ENCODE measurements at regions not wholly inside any gene's neighbourhood (a gene's known extent, or its start where the extent isn't known, plus 50 kb on each side); places are given as distances from the start of the nearest gene placed in this dataset.

DNA sequence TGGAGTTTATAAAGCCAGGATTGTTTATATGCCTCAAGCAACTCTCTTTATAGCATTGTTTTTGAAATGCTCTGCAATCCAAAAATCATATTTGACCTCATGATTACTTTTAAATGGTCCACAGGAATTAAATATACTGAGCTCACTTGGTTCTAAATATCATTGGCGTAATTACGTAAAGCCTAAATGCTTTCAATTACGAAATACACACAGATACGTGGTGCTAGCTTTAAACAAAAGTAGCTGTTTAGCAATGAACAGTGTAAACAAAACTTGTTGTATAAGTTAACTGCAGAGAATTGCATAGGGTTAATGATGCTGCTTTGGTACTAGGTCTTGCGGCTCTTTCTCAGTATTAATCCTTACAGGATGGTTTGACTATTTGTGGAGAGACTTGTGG lies 346.6 kb downstream of the COG6 start:
- DNase-seq (ENCODE audit: low spot score): no peak
- Mint-ChIP-seq H3K4me3 (no peak overlapping the region), H3K27me3 (ENCODE audit: insufficient read depth, low read depth, poor library complexity) (peaks cover 2% of the 10 kb centered on the region), H3K4me1 (no peaks in the 10 kb centered on the region), H3K36me3 (ENCODE audit: low read depth) (no peaks in the 10 kb centered on the region), H3K27ac (no peak overlapping the region), H3K9me3 (no peaks in the 10 kb centered on the region)
- Histone ChIP-seq H3K79me2 (replicated peaks; ENCODE audit: insufficient read depth) (no peaks in the 10 kb centered on the region), H3F3A (replicated peaks; ENCODE audit: low read depth) (no peaks in the 10 kb centered on the region), H3K4me3 (no peak overlapping the region), H3K36me3 (ENCODE audit: insufficient read depth) (no peaks in the 10 kb centered on the region), H2AFZ (no peak overlapping the region), H3K4me1 (ENCODE audit: insufficient read depth) (no peaks in the 10 kb centered on the region), H3K4me2 (no peak overlapping the region), H3K27me3 (ENCODE audit: insufficient read depth) (no peaks in the 10 kb centered on the region), H3K27ac (ENCODE audit: low read depth) (no peak overlapping the region), H3K9me2 (ENCODE audit: insufficient read depth) (no peaks in the 10 kb centered on the region), H4K20me1 (replicated peaks; ENCODE audit: insufficient read depth) (no peaks in the 10 kb centered on the region)
- TF ChIP-seq, protein P1, sequence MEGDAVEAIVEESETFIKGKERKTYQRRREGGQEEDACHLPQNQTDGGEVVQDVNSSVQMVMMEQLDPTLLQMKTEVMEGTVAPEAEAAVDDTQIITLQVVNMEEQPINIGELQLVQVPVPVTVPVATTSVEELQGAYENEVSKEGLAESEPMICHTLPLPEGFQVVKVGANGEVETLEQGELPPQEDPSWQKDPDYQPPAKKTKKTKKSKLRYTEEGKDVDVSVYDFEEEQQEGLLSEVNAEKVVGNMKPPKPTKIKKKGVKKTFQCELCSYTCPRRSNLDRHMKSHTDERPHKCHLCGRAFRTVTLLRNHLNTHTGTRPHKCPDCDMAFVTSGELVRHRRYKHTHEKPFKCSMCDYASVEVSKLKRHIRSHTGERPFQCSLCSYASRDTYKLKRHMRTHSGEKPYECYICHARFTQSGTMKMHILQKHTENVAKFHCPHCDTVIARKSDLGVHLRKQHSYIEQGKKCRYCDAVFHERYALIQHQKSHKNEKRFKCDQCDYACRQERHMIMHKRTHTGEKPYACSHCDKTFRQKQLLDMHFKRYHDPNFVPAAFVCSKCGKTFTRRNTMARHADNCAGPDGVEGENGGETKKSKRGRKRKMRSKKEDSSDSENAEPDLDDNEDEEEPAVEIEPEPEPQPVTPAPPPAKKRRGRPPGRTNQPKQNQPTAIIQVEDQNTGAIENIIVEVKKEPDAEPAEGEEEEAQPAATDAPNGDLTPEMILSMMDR (conservative IDR thresholded peaks at IDR 0.05; ENCODE audit: low read depth in 2 of 2): no peak
- TF ChIP-seq CREB1 (CRISPR knock-in tag; IDR thresholded peaks at IDR 0.05; ENCODE audit: low read depth): no peak
- no peak for TF ChIP-seq JUNB (IDR thresholded peaks at IDR 0.05; ENCODE audit: unreplicated experiment)
- no peak for TF ChIP-seq ZNF114 (CRISPR knock-in tag; IDR thresholded peaks at IDR 0.05)
- no peak for TF ChIP-seq STAT1 (IDR thresholded peaks at IDR 0.05; ENCODE audit: unreplicated experiment)
- ATAC-seq: no peak

DNA sequence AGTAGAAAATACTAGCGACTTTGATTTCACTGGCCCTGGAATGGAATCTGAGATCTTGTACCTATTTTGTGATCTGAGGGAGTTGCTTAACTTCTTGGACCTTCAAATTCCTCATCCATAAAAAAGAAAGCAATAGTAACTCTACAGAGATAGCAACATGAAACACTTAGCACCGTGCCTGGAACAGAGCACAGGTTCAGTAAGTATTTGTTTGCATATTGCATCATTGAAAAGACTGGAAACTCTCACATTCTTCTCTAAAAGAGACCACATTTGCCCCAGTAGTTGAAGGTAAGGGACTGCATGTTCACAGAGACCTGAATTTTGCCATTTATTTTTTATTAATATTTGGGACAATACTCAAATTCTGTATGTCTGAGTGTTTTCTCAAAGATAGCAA lies 358.1 kb downstream of the COG6 start:
- ATAC-seq (no peak), DNase-seq (ENCODE audit: low spot score) (no peak)
- no peaks in the 10 kb centered on the region for H3K9me3 Mint-ChIP-seq
- Histone ChIP-seq H4K20me1 (replicated peaks; ENCODE audit: insufficient read depth) (no peaks in the 10 kb centered on the region), H3K36me3 (ENCODE audit: insufficient read depth) (no peaks in the 10 kb centered on the region), H3K4me3 (no peak overlapping the region), H3K9me2 (ENCODE audit: insufficient read depth) (no peaks in the 10 kb centered on the region), H3K27ac (ENCODE audit: low read depth) (no peak overlapping the region), H3K4me1 (ENCODE audit: insufficient read depth) (no peaks in the 10 kb centered on the region), H3K79me2 (replicated peaks; ENCODE audit: insufficient read depth) (no peaks in the 10 kb centered on the region), H2AFZ (no peak overlapping the region), H3K4me2 (no peak overlapping the region), H3F3A (replicated peaks; ENCODE audit: low read depth) (no peaks in the 10 kb centered on the region), H3K27me3 (ENCODE audit: insufficient read depth) (no peaks in the 10 kb centered on the region)
- no peak overlapping the region for H3K4me3 Mint-ChIP-seq
- H3K36me3 Mint-ChIP-seq (ENCODE audit: low read depth): no peaks in the 10 kb centered on the region
- peaks cover 7% of the 10 kb centered on the region for H3K4me1 Mint-ChIP-seq
- H3K27me3 Mint-ChIP-seq (ENCODE audit: insufficient read depth, low read depth, poor library complexity): peaks cover 5% of the 10 kb centered on the region
- H3K27ac Mint-ChIP-seq: no peak overlapping the region
- no peak for TF ChIP-seq STAT1 (IDR thresholded peaks at IDR 0.05; ENCODE audit: unreplicated experiment)
- TF ChIP-seq NANOG (IDR thresholded peaks at IDR 0.05; ENCODE audit: borderline replicate concordance): no peak
- TF ChIP-seq POLR2AphosphoS5 (IDR thresholded peaks at IDR 0.05; ENCODE audit: low read depth): no peak
- TF ChIP-seq, protein P2, sequence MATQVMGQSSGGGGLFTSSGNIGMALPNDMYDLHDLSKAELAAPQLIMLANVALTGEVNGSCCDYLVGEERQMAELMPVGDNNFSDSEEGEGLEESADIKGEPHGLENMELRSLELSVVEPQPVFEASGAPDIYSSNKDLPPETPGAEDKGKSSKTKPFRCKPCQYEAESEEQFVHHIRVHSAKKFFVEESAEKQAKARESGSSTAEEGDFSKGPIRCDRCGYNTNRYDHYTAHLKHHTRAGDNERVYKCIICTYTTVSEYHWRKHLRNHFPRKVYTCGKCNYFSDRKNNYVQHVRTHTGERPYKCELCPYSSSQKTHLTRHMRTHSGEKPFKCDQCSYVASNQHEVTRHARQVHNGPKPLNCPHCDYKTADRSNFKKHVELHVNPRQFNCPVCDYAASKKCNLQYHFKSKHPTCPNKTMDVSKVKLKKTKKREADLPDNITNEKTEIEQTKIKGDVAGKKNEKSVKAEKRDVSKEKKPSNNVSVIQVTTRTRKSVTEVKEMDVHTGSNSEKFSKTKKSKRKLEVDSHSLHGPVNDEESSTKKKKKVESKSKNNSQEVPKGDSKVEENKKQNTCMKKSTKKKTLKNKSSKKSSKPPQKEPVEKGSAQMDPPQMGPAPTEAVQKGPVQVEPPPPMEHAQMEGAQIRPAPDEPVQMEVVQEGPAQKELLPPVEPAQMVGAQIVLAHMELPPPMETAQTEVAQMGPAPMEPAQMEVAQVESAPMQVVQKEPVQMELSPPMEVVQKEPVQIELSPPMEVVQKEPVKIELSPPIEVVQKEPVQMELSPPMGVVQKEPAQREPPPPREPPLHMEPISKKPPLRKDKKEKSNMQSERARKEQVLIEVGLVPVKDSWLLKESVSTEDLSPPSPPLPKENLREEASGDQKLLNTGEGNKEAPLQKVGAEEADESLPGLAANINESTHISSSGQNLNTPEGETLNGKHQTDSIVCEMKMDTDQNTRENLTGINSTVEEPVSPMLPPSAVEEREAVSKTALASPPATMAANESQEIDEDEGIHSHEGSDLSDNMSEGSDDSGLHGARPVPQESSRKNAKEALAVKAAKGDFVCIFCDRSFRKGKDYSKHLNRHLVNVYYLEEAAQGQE (IDR thresholded peaks at IDR 0.05; ENCODE audit: unreplicated experiment): no peak
- no peak for TF ChIP-seq EZH2phosphoT487 (IDR thresholded peaks at IDR 0.05; ENCODE audit: unreplicated experiment)
- TF ChIP-seq, protein P3, sequence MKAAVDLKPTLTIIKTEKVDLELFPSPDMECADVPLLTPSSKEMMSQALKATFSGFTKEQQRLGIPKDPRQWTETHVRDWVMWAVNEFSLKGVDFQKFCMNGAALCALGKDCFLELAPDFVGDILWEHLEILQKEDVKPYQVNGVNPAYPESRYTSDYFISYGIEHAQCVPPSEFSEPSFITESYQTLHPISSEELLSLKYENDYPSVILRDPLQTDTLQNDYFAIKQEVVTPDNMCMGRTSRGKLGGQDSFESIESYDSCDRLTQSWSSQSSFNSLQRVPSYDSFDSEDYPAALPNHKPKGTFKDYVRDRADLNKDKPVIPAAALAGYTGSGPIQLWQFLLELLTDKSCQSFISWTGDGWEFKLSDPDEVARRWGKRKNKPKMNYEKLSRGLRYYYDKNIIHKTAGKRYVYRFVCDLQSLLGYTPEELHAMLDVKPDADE (IDR thresholded peaks at IDR 0.05): no peak
- TF ChIP-seq ZNF114 (CRISPR knock-in tag; IDR thresholded peaks at IDR 0.05): no peak
- no peak for TF ChIP-seq ZNF331 (CRISPR knock-in tag; IDR thresholded peaks at IDR 0.05; ENCODE audit: low read depth)
- TF ChIP-seq CREB1 (CRISPR knock-in tag; IDR thresholded peaks at IDR 0.05; ENCODE audit: low read depth): no peak
- TF ChIP-seq EZH2 (IDR thresholded peaks at IDR 0.05; ENCODE audit: low read depth, unreplicated experiment): no peak
- TF ChIP-seq, protein P1 (conservative IDR thresholded peaks at IDR 0.05; ENCODE audit: low read depth in 2 of 2): no peak

All from GM23338 (cell line).